ENCODE measurements at regions not wholly inside any gene's neighbourhood (a gene's known extent, or its start where the extent isn't known, plus 50 kb on each side); places are given as distances from the start of the nearest gene placed in this dataset.

- H3K27ac ChIP-seq (ENCODE audit: low read depth, low read length), result no peak overlapping the region
- no peaks in the 10 kb centered on the region for H3F3A ChIP-seq (ENCODE audit: control insufficient read depth, insufficient read depth)
- TF ChIP-seq EZH2phosphoT487 (IDR thresholded peaks at IDR 0.05; ENCODE audit: borderline replicate concordance, low read length) (no peak), CTCF (IDR thresholded peaks at IDR 0.05; ENCODE audit: low read depth, low read length, poor library complexity, severe bottlenecking) (no peak)
- H3K79me2 ChIP-seq (ENCODE audit: control insufficient read depth, low read length), result no peaks in the 10 kb centered on the region
- no peaks in the 10 kb centered on the region for H4K20me1 ChIP-seq (ENCODE audit: control insufficient read depth, insufficient read depth, low read depth, low read length)
- H3K9me3 ChIP-seq (ENCODE audit: control insufficient read depth, insufficient read depth, low read length), result no peaks in the 10 kb centered on the region
- no peaks in the 10 kb centered on the region for H3K27me3 ChIP-seq (ENCODE audit: control insufficient read depth, low read length)
- no peak overlapping the region for H3K4me3 ChIP-seq (ENCODE audit: low read length)
- no peaks in the 10 kb centered on the region for H3K9me2 ChIP-seq (replicated peaks; ENCODE audit: control insufficient read depth, low read length)
- H3K36me3 ChIP-seq (ENCODE audit: control insufficient read depth, low read length), result no peaks in the 10 kb centered on the region
- no peaks in the 10 kb centered on the region for H3K4me1 ChIP-seq (ENCODE audit: control insufficient read depth, low read length)
- H3K4me2 ChIP-seq (ENCODE audit: low read length), result no peak overlapping the region
Measured at GRCh38 chr10:33704214-33704830, 369.9 kb upstream of the NRP1 start.

GRCh38 chr10:33703501-33704213, 369.2 kb upstream of the NRP1 start:
- Histone ChIP-seq H3K36me3 (ENCODE audit: control insufficient read depth, low read length) (no peaks in the 10 kb centered on the region), H3K4me1 (ENCODE audit: control insufficient read depth, low read length) (no peaks in the 10 kb centered on the region), H3K27ac (ENCODE audit: low read depth, low read length) (no peak overlapping the region), H3K27me3 (ENCODE audit: control insufficient read depth, low read length) (no peaks in the 10 kb centered on the region), H3K9me3 (ENCODE audit: control insufficient read depth, insufficient read depth, low read length) (no peaks in the 10 kb centered on the region), H3K4me3 (ENCODE audit: low read length) (no peak overlapping the region), H4K20me1 (ENCODE audit: control insufficient read depth, insufficient read depth, low read depth, low read length) (no peaks in the 10 kb centered on the region), H3F3A (ENCODE audit: control insufficient read depth, insufficient read depth) (no peaks in the 10 kb centered on the region), H3K9me2 (replicated peaks; ENCODE audit: control insufficient read depth, low read length) (no peaks in the 10 kb centered on the region), H3K79me2 (ENCODE audit: control insufficient read depth, low read length) (no peaks in the 10 kb centered on the region), H3K4me2 (ENCODE audit: low read length) (no peak overlapping the region)
- no peak for TF ChIP-seq CTCF (IDR thresholded peaks at IDR 0.05; ENCODE audit: low read depth, low read length, poor library complexity, severe bottlenecking)
- TF ChIP-seq EZH2phosphoT487 (IDR thresholded peaks at IDR 0.05; ENCODE audit: borderline replicate concordance, low read length), result no peak

GRCh38 chr10:33698033-33698432, 363.6 kb upstream of the NRP1 start:
- H3K9me2 ChIP-seq (replicated peaks; ENCODE audit: control insufficient read depth, low read length), result no peaks in the 10 kb centered on the region
- H4K20me1 ChIP-seq (ENCODE audit: control insufficient read depth, insufficient read depth, low read depth, low read length), result no peaks in the 10 kb centered on the region
- no peaks in the 10 kb centered on the region for H3F3A ChIP-seq (ENCODE audit: control insufficient read depth, insufficient read depth)
- no peak overlapping the region for H3K4me3 ChIP-seq (ENCODE audit: low read length)
- no peaks in the 10 kb centered on the region for H3K27me3 ChIP-seq (ENCODE audit: control insufficient read depth, low read length)
- H3K9me3 ChIP-seq (ENCODE audit: control insufficient read depth, insufficient read depth, low read length), result no peaks in the 10 kb centered on the region
- H3K79me2 ChIP-seq (ENCODE audit: control insufficient read depth, low read length), result no peaks in the 10 kb centered on the region
- TF ChIP-seq EZH2phosphoT487 (IDR thresholded peaks at IDR 0.05; ENCODE audit: borderline replicate concordance, low read length), result no peak
- TF ChIP-seq CTCF (IDR thresholded peaks at IDR 0.05; ENCODE audit: low read depth, low read length, poor library complexity, severe bottlenecking), result no peak
- H3K27ac ChIP-seq (ENCODE audit: low read depth, low read length), result no peak overlapping the region
- H3K4me1 ChIP-seq (ENCODE audit: control insufficient read depth, low read length), result no peaks in the 10 kb centered on the region
- H3K4me2 ChIP-seq (ENCODE audit: low read length), result no peak overlapping the region
- no peaks in the 10 kb centered on the region for H3K36me3 ChIP-seq (ENCODE audit: control insufficient read depth, low read length)
